Activated CD4-positive, alpha-beta T cell treated with anti-CD3 and anti-CD28 coated beads for 48 hours (primary cell): ENCODE measurements at regions not wholly inside any gene's neighbourhood (a gene's known extent, or its start where the extent isn't known, plus 50 kb on each side); places are given as distances from the start of the nearest gene placed in this dataset.
"Not testable (repeated sequence)": the region's sequence is repeated elsewhere in the genome, so short reads cannot be mapped to it uniquely, and the experiment has no call there.

Experiments
- DNase-seq: peaks from one replicate; pipeline ENCODE4 v3.0.0-alpha.2; 2020

DNA sequence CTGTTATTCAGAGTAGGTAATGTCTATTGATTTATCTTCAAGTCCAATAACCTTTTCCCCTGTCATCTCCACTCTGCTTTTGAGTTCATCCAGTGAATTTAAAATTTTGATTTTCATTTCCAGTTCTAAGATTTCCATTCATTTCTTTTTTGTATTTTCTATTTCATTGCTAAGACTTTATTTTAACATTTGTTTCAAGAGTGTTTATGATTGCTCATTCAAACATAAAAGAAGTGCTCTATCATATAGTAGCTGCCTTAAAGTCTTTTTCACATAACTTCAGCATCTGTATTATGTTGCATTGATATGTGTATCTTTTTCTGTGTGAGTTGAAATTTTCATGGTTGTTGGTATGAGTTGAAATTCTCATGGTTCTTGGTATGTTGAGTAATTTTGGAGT lies 341.6 kb downstream of the SOX4 start:
- no peak for DNase-seq

DNA sequence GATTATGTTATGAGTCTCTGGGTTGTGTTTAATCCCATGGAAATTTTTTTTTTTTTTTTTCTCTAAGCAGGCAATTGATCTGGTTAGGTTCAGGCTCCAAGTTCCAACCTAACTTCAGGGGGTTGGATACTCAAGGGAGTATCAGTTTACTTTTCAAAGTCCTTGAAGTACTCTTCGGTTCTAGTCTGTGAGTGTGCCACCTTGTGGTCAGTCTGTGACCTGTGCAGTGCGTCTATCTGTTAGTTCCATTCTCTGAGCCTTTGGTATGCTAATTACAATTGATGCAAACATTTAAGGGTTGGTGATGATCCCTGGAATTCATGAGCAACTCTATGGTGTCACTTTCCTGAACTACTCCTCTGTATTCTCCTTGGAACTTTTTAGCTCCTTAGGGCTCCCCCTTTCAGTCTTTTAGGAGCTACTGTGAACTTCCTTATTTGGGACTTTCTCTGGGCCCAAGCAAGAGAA lies 342.0 kb downstream of the SOX4 start:
- peak; percentile 48 for DNase-seq

DNA sequence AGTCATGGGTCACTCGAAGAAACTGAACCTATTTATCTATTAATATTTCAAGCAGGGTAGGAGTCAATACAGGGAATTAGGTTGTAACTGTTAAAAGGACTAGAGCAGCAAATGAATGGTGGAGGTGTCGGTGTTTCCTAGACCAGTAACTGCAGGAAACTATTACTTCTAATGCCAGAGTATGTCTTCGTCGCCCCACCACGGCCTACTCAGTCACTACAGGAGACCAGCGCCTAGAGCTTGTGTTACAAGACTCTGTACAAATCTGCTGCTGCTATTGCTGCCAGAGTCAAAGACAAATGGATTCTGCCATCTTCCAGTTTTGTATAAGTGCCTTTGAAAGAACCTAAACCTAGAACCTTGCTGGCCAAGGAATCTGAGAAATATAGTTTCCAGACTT lies 343.9 kb downstream of the SOX4 start:
- DNase-seq = no peak

DNA sequence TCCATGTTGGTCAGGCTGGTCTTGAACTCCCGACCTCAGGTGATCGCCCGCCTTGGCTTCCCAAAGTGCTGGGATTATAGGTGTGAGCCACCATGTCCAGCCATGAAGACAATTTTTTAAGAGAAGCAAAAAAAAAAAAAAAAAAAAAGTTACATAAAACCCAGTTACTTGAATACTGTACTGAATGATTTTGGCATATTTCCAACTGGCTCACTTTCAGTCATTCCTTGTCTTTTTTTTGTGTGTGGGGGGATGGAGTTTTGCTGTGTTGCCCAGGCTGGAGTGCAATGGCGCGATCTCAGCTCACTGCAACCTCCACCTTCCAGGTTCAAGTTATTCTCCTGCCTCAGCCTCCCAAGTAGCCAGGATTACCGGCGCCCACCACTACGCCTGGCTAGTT lies 345.5 kb downstream of the SOX4 start:
- not testable (repeated sequence) for DNase-seq

DNA sequence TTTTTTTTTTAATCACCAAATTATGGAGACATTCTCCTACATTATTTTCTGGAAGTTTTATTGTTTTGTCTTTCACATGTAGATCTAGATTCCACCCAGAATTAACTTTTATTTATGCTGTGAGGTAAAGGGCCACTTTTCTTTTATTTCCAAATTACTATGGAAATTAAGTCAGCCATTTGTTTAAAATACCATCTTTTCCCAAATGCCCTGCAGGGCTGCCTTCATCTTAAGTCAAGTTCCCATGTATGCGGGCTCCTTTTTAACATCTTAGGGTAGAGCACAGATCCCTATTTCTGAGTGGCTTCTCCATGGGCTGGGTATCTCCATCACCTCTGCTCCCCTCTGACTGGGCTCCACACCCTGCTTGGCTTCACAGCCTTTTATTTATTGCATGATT lies 348.4 kb downstream of the SOX4 start:
- DNase-seq = no peak

DNA sequence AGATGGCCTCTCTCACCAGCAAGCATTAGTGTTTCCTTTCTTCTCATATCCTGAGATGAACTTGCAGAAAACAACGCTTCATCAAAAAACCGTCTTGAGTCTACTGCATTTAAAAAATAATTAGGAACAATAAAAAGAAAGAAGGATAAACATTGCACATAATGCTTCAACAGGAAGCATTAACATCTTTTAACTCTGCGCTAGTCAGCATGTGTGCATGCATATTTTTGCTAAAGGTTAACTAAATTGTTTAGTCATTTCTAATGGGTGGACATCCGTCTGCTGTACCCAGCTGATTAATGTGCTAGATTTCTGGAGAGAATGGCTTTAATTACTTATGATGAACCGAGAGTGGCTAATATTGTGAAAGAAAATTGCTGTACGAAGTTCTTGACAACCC lies 349.3 kb downstream of the SOX4 start:
- DNase-seq = no peak

DNA sequence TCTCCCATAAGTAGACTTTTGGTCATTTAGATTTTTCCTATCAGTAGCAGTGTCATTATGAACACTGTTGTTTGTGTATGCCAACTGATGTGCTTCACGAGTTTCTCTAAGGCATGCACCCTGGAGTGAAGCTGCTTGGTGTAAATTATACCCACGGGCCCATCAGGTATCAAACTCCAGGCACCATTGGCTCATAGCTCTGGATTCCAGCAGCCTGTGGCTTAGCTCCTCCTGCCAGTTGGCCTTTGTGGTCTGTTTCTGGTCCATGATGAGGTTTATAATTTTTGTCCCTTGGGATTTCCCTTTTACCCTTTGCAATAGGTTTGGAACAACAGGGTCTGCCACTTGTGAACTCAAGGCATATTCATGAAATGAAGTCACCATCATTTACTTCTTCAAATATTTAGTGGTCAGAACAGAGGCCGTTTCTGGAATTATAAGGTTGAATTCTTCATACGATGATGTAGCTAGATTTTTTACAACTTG lies 350.5 kb downstream of the PRL start:
- DNase-seq = no peak

DNA sequence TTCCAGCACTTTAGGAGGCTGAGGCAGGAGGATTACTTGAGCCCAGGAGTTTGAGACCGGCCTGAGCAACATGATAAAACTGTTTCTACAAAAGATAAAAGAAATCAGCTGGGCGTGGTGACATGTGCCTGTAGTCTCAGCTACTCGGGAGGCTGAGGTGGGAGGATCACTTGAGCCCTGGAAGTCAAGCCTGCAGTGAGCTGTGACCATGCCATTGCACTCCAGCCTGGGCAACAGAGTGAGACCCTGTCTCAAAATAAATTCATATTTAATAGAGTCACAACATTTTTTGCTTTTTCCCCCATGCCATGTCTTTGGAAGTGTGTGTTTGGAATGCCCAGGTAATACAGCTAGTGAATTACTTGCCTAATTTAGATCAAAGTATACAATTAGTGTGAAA lies 349.6 kb downstream of the PRL start:
- DNase-seq = not testable (repeated sequence)

DNA sequence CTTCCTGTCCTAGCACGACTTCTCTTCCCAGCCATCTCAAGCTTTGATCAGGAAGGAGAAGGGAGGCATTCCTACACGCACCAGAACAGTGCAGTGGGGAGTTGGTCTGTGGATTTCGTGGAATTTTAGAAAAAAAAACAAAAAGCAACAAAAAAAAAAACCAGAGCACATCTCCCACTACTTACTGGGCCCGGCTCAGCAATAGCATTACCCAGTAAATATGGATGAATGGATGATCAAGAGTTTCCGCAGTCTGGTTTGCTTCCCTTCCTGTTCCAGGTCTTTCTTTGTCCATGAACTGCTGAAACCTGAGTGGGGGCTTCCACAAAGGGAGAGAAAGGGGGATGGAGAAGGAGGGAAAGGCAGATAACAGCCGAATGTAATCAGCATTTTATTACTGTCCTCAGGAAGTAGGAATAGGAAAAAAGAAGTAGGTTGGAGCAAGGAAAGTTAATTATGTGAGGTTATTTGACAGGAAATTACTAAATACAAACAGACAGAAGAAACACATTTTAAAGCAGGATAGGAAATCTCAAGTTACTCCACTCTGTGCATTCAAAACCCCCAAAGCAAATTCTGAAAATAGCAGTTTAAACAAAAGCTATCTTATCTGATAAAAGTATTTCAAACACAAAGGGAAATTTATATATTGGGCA lies 349.0 kb downstream of the PRL start:
- no peak for DNase-seq

DNA sequence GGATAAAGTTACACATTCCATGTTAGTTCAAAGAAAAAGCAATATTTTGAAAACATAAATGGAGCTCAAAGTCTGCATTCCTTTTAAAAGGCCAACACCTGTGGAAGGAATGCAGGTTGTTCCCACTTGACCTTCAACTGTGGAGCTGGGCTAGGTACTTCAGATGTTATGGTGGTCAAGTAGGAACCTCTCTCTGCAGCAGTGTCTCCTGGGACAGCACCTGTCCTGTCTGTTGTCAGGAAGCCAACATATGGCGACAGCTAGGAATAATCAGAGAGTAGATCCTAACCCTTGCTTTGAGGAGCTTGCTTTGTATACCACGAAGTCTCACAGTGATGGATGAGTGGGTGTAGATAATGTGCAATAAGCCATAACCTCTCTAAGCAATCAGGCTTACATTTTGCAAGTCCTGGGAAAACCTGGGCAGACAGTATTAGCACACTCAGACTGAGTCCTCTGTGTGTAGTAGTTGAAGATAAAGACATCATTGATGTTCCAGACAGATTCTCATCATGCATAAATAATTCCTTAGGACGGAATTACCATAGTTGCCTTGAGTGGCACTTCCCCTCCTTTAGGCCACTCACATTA lies 347.5 kb downstream of the PRL start:
- no peak for DNase-seq

DNA sequence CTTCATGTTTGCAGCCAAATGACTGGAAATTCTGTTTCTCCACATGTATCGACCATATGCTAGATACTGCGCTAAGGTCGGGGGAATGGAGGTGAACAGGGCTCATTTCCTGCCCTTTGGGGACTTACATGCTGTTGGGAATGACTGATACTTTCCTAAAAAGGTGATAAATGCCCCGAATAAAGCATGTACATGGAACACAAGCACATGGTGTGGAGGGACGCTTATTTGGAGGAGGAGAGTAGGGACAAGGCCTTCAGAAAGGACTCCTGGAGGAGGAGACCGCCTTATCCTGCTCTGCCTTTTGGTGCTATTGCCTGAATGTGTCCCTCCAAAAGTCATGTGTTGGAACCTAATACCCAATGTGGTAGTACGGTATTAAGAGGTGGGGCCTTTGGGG lies 344.5 kb downstream of the PRL start:
- DNase-seq = no peak

DNA sequence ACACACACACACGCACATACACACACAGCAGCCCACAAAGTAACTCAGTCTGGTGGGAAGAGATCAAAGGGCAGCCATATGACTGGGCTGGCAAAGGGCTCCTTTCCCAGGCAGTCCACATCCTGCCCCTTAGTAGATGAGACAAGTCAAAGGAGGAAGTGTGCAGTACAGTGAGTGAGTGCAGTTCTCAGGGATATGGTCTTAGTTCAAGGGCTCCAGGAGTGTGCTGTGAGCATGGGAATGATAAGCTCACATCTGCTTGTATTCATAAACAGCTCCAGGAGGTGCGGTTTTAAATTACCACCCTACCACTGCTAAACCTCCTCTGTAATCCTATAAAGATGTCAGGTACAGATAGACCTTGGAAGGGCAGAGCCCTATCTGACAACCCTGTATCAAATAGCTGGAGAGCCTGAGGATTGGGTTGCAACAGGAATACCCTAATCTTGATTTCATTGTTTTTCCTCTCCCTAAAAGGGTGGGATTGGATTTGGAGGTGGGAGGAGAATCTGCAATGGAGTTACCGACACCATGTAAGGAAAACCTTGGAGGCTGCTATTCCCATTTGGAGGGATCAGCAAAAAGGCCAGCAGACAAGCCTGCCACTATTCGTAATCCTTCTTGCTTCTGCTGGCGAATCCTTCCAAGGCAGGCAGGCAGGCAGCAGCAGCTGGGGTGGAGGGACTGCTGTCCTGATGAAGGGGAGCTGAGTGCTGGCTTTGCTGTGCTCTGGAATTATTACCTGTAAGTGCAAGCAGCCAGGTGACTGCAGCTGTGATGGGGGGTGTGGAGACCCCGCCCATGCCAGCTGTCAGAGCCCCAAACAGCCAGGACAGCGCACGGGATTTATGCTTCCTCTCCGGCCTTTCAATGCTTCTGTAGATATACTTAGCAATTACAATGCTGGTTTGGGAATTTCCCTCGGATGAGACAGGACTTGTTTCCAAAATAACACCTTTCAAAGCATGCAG lies 342.7 kb downstream of the PRL start:
- DNase-seq = no peak

DNA sequence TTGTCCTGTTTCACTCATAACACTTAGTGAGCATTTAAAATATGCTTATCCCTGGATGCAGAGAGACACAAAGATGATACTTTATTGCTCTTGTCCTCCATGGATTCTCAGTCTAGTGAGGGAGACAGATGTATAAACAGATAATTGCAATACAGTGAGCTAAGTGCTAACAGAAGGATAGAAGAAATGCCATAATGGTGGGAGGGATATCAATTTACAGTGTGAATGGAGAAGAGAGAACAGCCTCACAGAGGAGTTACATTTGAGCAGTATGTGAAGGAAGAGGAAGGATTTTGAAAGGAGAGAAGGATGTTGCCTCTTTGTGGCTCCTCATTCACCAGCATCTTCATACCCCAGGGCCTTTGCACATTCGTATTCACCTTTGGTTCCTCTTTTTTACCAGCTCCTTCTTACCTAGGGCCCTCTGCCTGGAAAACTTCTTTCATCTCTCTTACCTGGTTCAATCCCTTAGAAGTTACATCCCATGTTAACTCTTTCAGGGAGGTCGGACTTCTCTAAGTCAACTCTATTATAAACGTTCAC lies 341.7 kb downstream of the PRL start:
- DNase-seq = no peak

DNA sequence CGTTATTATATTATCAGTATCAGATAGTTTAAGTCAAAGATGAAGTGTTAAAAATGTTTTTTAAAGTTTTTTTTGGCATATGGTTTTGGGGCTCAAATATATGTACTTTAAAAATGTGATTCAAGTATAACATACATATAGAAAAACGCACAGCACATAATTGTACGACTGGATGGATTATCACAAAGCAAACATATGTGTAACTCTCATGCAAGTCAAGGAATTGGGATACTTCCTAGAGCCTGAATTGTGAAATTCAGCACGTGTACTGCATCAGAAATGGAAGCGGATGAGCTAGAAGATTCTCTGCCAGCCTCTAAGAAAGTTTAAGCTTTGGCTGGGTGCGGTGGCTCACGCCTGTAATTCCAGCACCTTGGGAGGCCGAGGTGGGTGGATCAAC lies 340.9 kb downstream of the PRL start:
- no peak for DNase-seq

DNA sequence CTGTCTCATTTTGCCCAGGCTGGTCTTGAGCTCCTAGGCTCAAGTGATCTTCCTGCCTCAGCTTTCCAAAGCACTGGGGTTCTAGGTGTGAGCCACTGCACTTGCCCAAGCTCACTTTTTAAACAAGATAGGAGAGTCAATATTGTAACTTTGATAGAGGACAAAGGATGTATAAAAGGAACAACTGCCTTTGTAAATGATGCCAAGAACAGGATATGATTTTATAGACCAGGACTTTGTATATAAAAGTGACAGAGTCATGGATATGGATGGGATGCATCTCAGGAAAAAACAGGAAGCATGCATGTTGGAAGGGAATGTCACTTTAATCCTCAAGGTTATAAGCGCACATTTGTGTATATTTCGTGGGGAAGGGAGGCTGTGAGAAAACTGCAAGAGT lies 338.4 kb downstream of the PRL start:
- DNase-seq = no peak

DNA sequence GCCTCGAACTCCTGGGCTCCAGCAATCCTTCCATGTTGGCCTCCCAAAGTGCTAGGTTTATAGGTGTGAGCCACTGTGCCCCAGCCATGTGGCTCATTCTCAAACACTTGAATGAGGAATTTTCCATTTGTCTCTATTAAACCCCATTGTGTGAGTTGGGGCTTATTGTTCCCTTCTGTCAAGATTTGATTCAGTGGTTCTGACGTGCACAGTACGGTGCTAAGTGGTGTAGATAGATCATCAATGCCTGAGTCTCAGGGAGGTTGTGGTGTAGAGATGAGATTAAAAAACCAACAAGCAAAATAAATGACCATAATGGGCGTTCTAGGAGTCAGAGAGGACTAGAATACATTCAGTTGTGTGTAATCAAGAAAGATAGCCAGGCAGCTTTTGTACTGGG lies 335.6 kb downstream of the PRL start:
- DNase-seq = no peak

DNA sequence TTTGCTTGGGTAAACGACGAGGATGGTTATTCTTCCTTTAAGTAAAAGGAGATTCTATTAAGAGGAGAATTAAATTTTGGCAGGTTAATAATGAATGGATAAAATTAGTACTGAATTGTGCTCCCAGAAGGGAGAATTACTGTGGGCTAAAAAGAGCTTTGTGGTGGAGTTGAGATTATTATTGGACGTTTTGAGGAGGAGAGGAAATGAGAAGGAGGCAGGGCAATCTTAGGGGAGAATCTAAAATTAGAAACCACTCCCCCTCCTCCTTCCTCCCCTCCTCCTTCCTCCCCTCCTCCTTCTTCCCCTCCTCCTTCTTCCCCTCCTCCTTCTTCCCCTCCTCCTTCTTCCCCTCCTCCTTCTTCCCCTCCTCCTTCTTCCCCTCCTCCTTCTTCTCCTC lies 331.8 kb downstream of the PRL start:
- no peak for DNase-seq

DNA sequence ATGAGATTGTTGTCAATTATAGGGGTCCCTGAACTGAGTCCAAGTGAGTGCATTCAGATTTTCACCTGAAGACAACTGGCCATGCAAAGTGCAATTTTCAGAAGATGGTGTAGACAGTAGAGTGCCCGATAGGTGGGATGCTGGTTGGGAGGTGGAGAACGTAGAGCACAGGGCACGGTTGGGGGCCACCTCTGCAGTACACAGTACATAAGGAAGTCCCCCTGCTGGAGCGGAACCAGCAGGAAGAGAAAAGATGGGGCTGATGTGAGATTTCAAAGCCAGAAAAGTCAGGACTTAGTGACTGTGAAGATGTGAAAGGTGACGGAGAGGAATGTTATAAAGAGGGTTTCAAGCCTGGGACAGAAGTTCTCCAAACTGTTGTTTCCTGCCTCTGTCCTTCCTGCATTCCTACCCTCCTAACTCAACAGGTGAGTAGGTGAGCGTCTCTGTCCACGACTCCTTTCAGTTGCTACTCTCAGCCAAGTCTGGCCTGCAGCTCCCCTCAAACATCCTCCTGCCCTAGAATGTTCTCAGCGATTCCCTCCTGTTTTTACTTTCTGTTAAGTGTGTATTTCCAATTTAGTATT lies 330.8 kb downstream of the PRL start:
- no peak for DNase-seq

DNA sequence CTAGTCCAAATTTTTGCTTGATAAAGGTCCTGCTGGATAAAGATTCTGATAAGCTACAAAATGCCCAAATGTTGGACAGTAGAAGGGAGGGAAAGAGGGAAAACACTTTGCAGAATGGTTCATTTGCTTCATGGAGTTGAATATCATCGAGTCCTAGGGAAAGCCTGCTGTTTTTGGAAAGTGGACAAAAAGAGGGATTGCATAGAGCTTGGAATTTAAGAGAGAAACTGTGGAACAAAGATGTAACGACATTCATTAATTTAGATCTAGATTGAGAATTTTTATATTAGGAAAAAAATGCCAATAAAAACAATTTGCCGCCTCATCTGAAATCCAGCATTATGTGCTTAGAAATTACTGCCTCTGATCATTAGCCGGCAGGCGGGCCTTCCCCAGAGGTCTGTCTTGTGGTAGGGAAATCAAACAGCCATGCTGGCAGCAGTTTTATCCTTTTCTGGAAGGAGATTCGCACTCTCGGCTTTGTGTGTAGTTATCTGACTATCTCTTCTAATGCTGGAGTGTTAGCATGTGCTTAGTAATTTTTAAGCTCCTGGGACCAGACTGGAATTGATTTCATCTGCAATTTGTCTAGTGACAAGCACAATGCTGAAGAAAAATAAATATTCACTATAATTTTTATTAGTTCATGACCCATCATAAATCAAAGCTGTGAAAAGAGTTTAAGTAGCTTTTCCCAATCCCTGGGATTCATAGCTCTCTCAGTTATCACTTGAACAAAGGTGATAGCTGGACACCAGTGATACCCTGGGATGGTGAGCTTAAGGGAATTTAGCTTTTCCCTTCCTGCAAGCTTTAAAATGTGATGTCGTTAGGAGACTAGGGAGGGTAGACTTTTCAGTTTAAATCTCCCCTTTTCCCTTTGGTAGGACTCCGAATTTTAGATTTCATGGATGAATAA lies 329.5 kb downstream of the PRL start:
- no peak for DNase-seq

DNA sequence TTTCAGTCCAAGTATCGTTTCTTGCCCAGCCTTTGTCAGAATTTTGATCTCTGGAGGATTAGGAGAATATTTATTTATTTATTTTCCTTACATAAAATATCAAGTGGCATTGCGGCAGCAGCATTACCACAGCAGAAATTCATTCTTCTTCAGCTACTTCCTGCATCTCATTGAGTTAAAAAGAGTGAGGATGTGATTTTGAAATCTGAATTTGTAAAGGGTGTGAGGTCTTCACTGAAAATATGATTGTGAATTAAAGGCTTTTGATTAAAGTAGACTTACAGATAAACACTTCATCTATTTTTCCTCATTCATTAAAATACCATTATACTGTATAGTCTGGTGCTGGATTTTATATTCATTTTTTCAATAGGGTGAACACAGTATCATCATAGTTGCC lies 328.4 kb downstream of the PRL start:
- DNase-seq = no peak

DNA sequence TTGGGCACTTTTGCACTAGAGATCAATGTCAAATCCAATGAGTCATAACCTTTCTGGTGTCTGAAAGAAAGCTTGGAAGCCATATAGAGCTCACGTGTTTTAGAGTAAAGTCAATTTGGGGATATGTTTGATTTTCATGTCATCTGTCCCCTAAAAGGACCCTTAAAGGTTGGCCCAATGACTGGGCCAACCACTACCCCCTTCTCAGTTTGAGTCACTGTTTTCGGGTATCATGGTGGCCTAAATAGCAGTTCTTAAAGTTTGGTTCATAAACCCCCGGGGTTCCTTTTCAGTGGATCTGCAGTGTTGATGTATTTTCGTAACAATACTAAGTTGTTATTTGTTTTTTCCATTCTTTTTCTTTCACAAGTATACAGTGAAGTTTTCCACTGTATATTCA lies 327.6 kb downstream of the PRL start:
- DNase-seq = no peak
